ENCODE measurements at regions not wholly inside any gene's neighbourhood (a gene's known extent, or its start where the extent isn't known, plus 50 kb on each side); places are given as distances from the start of the nearest gene placed in this dataset.
"Not testable (repeated sequence)": the region's sequence is repeated elsewhere in the genome, so short reads cannot be mapped to it uniquely, and the experiment has no call there.

GRCh38 chr3:181916013-181916412, 204.3 kb downstream of the SOX2 start:
- FAIRE-seq (no peak), DNase-seq (ENCODE audit: insufficient read length, low spot score) (no peak)

DNA sequence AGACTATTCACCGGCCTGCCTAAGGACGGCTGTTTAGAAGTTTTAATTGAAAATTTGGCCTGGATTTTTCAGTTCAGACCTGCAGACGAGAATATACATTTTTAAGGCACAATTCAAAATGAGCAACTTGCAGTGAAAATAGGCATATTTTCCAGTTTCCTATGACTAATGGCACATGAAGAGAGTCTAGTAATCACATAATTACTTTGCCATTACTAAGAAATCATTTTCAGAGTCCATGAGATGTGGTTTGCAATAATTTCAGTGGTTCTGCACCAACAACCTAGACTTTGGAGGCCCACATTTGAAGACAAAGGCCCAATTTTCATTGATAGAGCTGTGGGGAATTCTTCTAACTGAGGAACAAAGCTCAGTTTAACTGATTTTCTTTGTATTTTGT, 205.3 kb downstream of the SOX2 start:
- no peak for DNase-seq (ENCODE audit: insufficient read length, low spot score)
- FAIRE-seq = no peak

GRCh38 chr3:181919375-181919774, 207.7 kb downstream of the SOX2 start:
- no peak for DNase-seq (ENCODE audit: insufficient read length, low spot score)
- no peak for FAIRE-seq

DNA sequence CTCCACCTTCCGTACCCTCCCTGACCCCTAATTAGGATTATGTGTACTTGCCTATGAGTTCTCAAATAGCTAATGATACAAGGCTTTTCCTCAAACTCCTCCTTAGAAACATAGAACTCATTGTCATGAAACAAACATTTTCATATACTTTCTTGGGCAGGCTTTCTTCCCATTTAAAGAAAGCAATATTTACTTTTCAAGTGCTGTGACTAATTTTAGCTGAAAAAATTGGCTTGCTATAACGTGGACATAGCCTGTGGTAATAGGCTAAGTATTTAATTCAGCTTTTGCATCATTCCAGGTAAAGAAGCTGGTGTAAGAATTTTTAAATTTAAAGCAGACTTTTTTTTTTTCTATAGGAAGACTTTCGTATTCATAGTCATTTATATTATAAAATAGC, 208.7 kb downstream of the SOX2 start:
- DNase-seq (ENCODE audit: insufficient read length, low spot score) (no peak), FAIRE-seq (no peak)

- no peak for FAIRE-seq
- DNase-seq (ENCODE audit: insufficient read length, low spot score) = no peak
Measured at GRCh38 chr3:181921220-181921619, 209.5 kb downstream of the SOX2 start.

- DNase-seq (ENCODE audit: insufficient read length, low spot score); FAIRE-seq: not testable (repeated sequence)
Measured at GRCh38 chr3:181925841-181926240, 214.1 kb downstream of the SOX2 start.

- DNase-seq (ENCODE audit: insufficient read length, low spot score) (no peak), FAIRE-seq (no peak)
Measured at GRCh38 chr3:181929501-181929900, 217.8 kb downstream of the SOX2 start.

GRCh38 chr3:181930105-181930504, 218.4 kb downstream of the SOX2 start:
- DNase-seq (ENCODE audit: insufficient read length, low spot score) (no peak), FAIRE-seq (no peak)

GRCh38 chr3:181932039-181932438, 220.3 kb downstream of the SOX2 start:
- FAIRE-seq (no peak), DNase-seq (ENCODE audit: insufficient read length, low spot score) (no peak)

- DNase-seq (ENCODE audit: insufficient read length, low spot score) (no peak), FAIRE-seq (no peak)
Measured at GRCh38 chr3:181933052-181933618, 221.4 kb downstream of the SOX2 start.

DNA sequence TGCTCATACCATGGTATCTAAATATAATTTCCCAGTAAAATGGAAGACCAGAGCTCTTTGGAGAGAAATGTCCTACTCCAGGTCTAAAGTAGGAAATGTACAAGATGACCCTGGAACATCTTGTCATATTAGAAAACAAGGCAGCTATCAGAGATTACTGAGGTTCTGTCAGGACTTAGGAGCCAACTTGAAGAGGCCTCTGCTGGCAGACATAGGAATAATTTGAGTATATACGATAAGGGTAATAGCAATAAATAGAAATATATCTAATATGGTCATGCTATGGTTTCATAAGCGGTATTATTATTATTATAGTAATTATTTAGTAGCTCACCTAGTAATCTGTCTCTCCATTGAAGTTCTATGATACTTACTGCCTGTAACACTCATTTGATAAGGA, 224.2 kb downstream of the SOX2 start:
- DNase-seq (ENCODE audit: insufficient read length, low spot score) (no peak), FAIRE-seq (no peak)

DNA sequence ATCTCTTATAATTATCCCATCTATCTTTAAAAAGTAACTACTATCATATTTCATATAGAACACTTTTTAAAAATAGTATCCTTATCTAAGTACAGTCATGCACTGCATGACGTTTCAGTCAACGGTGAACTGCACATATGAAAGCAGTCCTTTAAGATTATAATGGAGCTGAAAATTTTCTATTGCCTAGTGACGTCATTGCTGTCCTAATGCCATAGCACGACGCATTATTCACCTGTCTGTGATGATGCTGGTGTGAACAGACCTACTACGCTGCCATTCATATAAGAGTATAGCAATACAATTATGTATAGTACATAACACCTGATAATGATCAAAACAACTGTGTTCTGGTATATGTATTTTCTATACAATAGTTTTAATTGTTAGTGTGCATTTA, 225.0 kb downstream of the SOX2 start:
- DNase-seq (ENCODE audit: insufficient read length, low spot score) = no peak
- FAIRE-seq = no peak

GRCh38 chr3:181938580-181938979, 226.9 kb downstream of the SOX2 start:
- FAIRE-seq; DNase-seq (ENCODE audit: insufficient read length, low spot score): not testable (repeated sequence)

GRCh38 chr3:181940703-181941102, 229.0 kb downstream of the SOX2 start:
- DNase-seq (ENCODE audit: insufficient read length, low spot score) = no peak

DNA sequence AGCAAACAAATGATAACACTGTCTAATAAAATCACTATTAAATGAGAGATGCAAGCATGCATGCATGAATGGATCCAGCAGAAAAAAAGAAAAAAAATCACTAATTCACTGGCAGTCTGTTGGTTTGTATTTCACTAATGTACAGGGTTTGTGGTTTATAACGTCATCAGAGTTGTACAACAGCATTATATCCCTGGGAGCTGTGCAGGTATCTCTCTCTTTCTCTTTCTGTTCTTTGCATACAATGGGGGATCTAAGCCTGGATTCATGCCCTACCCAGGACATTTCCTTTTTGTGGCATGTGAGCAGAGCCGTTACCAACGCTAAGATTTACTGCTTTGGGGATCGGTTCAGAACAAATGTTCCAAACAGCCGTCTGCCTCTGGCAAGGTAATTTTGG, 229.5 kb downstream of the SOX2 start:
- DNase-seq (ENCODE audit: insufficient read length, low spot score) = no peak
- no peak for FAIRE-seq

More at GRCh38 chr3:181940703-181941102, 229.0 kb downstream of the SOX2 start:
- no peak for FAIRE-seq

DNA sequence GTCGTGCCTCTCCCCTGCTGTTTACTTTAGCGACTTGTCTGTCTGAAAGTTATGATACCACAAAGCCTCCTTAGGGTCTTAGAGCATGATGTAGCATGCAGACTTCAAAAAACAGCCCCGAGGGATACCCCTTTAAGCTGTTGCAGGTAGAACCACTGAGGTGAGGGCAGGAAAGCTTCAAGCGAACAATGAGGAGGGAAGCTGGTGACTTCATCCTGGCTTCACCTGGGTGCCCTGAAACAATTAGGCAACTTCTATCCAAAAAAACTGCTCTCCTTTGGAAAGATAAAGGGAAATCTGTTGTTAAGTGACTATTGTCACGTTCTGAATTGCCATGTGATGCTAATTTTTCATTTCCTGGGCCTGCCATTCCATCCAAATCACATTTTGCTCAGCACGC, 231.6 kb downstream of the SOX2 start:
- no peak for DNase-seq (ENCODE audit: insufficient read length, low spot score)
- no peak for FAIRE-seq

GRCh38 chr3:181947606-181948005, 235.9 kb downstream of the SOX2 start:
- DNase-seq (ENCODE audit: insufficient read length, low spot score) (no peak), FAIRE-seq (no peak)

DNA sequence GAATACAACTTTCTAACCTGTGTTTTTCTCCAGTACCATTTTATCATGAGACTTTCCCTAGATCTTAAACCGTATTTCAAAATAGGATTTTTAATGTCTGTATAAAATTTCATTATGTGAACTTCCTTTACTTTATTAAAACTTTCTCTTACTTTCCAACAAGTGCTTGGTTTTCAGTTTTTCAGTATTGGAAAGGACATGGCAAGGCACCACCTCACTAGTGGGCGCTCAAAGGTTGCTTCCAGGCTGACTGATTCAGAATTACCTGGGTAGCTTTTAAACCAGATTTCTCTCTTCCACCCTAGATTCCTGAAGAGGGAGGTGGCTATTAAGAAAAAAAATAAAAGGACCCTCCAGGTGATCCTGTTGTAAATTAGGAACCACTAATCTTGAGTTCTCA, 236.6 kb downstream of the SOX2 start:
- FAIRE-seq = no peak
- no peak for DNase-seq (ENCODE audit: insufficient read length, low spot score)

DNA sequence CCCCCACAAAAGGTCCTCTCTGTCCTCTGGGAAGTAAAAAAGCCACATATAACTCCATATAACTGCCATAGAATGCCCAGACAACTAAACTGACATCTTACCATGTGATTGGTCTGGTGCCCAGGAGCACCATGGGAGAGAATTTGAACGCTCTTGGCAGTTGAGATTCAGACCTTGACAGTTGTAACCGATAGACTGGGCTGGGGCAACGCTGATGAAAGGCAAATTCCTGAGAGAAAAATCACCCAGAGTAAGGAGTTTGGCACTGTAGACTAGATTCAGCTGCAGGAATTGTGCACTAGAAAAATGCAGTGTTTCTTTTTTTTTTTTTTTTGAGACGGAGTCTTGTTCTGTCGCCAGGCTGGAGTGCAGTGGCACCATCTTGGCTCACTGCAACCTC, 240.5 kb downstream of the SOX2 start:
- FAIRE-seq (no peak), DNase-seq (ENCODE audit: insufficient read length, low spot score) (no peak)

DNA sequence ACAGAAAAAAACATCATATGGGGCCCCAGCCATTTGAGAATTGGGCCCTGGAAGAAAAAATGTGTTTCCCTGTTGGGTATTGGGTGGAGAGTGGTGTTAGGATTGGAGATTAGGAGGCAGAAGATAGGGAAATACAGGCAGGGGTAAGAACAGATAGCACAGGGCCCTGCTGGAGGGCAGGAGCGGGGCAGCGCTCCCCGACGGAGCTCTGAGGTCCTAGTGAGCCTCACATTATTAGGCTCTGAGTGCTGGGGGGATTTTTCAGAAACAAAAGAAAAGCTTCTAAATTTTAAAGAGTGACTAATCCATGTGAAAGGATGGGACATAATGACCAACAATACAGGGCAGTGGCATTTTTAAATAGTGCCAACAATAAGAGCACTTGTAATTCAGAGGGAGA, 241.2 kb downstream of the SOX2 start:
- DNase-seq (ENCODE audit: insufficient read length, low spot score) = no peak

DNA sequence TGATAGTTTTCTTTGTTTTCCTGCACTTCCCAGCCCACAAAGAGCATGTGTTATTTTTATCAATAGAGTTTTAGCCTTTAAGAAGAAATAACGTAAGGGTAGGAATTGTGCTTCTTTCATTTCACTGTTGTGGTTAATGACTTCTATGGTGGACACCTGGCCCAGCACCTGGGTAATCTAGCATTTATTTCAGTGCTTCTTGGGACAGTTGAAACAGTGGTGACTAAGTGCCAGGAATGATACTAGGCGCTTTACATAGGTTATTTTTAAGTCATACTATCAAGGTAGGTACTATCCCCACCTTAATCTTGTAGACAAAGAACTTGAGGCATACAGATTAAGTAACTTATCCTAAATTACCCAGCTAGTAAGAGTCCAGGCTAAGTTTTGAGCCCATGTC, 243.8 kb downstream of the SOX2 start:
- DNase-seq (ENCODE audit: insufficient read length, low spot score) (no peak), FAIRE-seq (no peak)

More for the DNA sequence above, 241.2 kb downstream of the SOX2 start:
- no peak for FAIRE-seq

GRCh38 chr3:181956122-181956521, 244.4 kb downstream of the SOX2 start:
- no peak for DNase-seq (ENCODE audit: insufficient read length, low spot score)
- no peak for FAIRE-seq

DNA sequence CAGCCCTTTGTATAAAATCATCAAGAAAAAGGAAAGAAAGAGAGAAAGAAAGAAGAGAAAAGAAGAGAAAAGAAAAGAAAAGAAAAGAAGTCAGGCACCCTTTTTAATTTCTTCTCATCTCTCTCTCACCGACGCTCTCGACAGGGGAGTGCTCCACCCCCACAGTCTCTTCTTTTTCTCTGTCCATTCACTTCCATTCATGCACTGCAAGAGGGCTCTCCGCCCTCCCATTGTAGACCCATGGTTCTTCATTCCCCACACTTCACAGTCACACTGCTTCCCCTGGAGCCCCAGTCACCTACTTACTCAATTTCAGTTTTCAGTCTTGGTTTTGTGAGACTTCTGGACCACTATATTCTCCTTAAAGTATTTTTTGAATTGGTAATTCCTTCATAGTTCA, 254.7 kb downstream of the SOX2 start:
- DNase-seq (ENCODE audit: insufficient read length, low spot score) (no peak), FAIRE-seq (no peak)
